GM21723 (cell line): ENCODE measurements at regions not wholly inside any gene's neighbourhood (a gene's known extent, or its start where the extent isn't known, plus 50 kb on each side); places are given as distances from the start of the nearest gene placed in this dataset.
"Not testable (repeated sequence)": the region's sequence is repeated elsewhere in the genome, so short reads cannot be mapped to it uniquely, and the experiment has no call there.

Source experiments
- ATAC-seq: cut with Tn5 transposase; IDR thresholded peaks from one replicate; pipeline ENCODE4 v1.9.1; 2021; ENCODE audit warnings: mild to moderate bottlenecking, moderate library complexity; ENCODE audit not compliant: unreplicated experiment

- ATAC-seq: no peak
Measured at GRCh38 chr4:107392951-107393350, 327.1 kb downstream of the PAPSS1 start.

GRCh38 chr4:107392380-107392779 is 327.7 kb downstream of the PAPSS1 start:
- ATAC-seq: no peak

GRCh38 chr4:107391630-107392028 is 328.4 kb downstream of the PAPSS1 start:
- no peak for ATAC-seq

- ATAC-seq: no peak
Measured at GRCh38 chr4:107391009-107391629, 328.9 kb downstream of the PAPSS1 start.

GRCh38 chr4:107389965-107390364 is 330.1 kb downstream of the PAPSS1 start:
- no peak for ATAC-seq

GRCh38 chr4:107388736-107389274 is 331.2 kb downstream of the PAPSS1 start:
- ATAC-seq: peak; percentile 64

- no peak for ATAC-seq
Measured at GRCh38 chr4:107380836-107381438, 339.1 kb downstream of the PAPSS1 start.

GRCh38 chr4:107380190-107380589 is 339.8 kb downstream of the PAPSS1 start:
- no peak for ATAC-seq

- no peak for ATAC-seq
Measured at GRCh38 chr4:107379054-107379869, 340.8 kb downstream of the PAPSS1 start.

GRCh38 chr4:107376293-107376692 is 340.2 kb upstream of the DKK2 start:
- ATAC-seq: no peak

GRCh38 chr4:107366900-107367299 is 330.8 kb upstream of the DKK2 start:
- no peak for ATAC-seq

GRCh38 chr4:107366016-107366735 is 330.1 kb upstream of the DKK2 start:
- no peak for ATAC-seq

- ATAC-seq: no peak
Measured at GRCh38 chr4:107363125-107363524, 327.0 kb upstream of the DKK2 start.

- ATAC-seq: no peak
Measured at GRCh38 chr4:107359208-107359607, 323.1 kb upstream of the DKK2 start.

- not testable (repeated sequence) for ATAC-seq
Measured at GRCh38 chr4:107354304-107354703, 318.2 kb upstream of the DKK2 start.

GRCh38 chr4:107351196-107351595 is 315.1 kb upstream of the DKK2 start:
- ATAC-seq: no peak

- ATAC-seq: no peak
Measured at GRCh38 chr4:107349732-107350131, 313.6 kb upstream of the DKK2 start.

GRCh38 chr4:107349266-107349665 is 313.2 kb upstream of the DKK2 start:
- no peak for ATAC-seq

GRCh38 chr4:107348188-107349050 is 312.3 kb upstream of the DKK2 start:
- ATAC-seq: no peak

GRCh38 chr4:107333518-107333917 is 297.4 kb upstream of the DKK2 start:
- ATAC-seq: no peak
